HCT116 (cell line): ENCODE measurements at regions not wholly inside any gene's neighbourhood (a gene's known extent, or its start where the extent isn't known, plus 50 kb on each side); places are given as distances from the start of the nearest gene placed in this dataset.

Experiments used
- ATAC-seq: fragments of 200-7000 bp; cut with Tn5 transposase; 2 replicates; pipeline ENCODE4 v1.9.1; 2020; ENCODE audit warnings: mild to moderate bottlenecking, moderate library complexity
- BruUV-seq: library from RNA; stranded (reverse); fragments of 400-500 nt; replicated peaks from 2 replicates; lab custom pipeline; 2021; lab: Mats Ljungman, UMichigan
- CTCF ChIA-PET: fragments of 300-600 bp; sonication (Branson Sonifier 250); formaldehyde crosslinking; loops from one replicate; lab custom pipeline; 2021; ENCODE audit warnings: antibody characterized with exemption; lab: Charles Lee
- POLR2A ChIA-PET: fragments of 300-600, 350-600 bp; sonication (Branson Sonifier 250); formaldehyde crosslinking; loops from one replicate; lab custom pipeline; 2021; ENCODE audit warnings: antibody characterized with exemption; lab: Charles Lee
- RAD21 ChIA-PET, 2 experiments: fragments of 300-600 bp; sonication (Branson Sonifier 250); formaldehyde crosslinking; loops; one replicate each; lab custom pipeline; 2023; ENCODE audit warnings: low total read pairs in 2 of 2; ENCODE audit not compliant: uncharacterized antibody in 2 of 2, unreplicated experiment in 2 of 2, low non-redundant PET in 1 of 2; lab: Charles Lee
- DNase-seq: peaks from one replicate; pipeline ENCODE4 v3.0.0-alpha.2; 2010; ENCODE audit warnings: low read depth, low spot score
- H2AFZ ChIP-seq: fragments of 200-600 bp; shearing (Covaris generic), sonication (generic); 2 replicates; pipeline ENCODE4 v1.6.1; 2017; ENCODE audit warnings: low read depth, mixed run types, mixed read lengths, antibody characterized with exemption, low read length; ENCODE audit not compliant: poor library complexity, severe bottlenecking
- H3K27ac ChIP-seq: 2 replicates; pipeline ENCODE4 v1.5.1; 2012; ENCODE audit warnings: low read depth, low read length
- H3K27me3 ChIP-seq: fragments of 200-600 bp; sonication (generic); 2 replicates; pipeline ENCODE4 v1.6.1; 2016; ENCODE audit warnings: mixed run types, low read length, mixed read lengths; ENCODE audit not compliant: insufficient read depth
- H3K36me3 ChIP-seq, 2 experiments: fragments of 200-500 bp in 1 of 2; fragments of 200-600 bp in 1 of 2; sonication (Bioruptor generic) in 1 of 2; sonication (generic) in 1 of 2; 2 replicates each; pipeline versions ENCODE4 v1.5.1 to v1.6.1; 2014 to 2016; ENCODE audit warnings: low read length in 2 of 2, inconsistent platforms in 1 of 2, mixed read lengths in 1 of 2, mixed run types in 1 of 2; ENCODE audit not compliant: insufficient read depth in 2 of 2, control insufficient read depth in 1 of 2
- H3K4me1 ChIP-seq, 2 experiments: fragments of 200-600 bp in 1 of 2; sonication (generic) in 1 of 2; 2 replicates each; pipeline versions ENCODE4 v1.5.1 to v1.6.1; 2012 to 2017; ENCODE audit warnings: low read length in 2 of 2, inconsistent platforms in 1 of 2, mild to moderate bottlenecking in 1 of 2, mixed read lengths in 1 of 2, mixed run types in 1 of 2, moderate library complexity in 1 of 2; ENCODE audit not compliant: insufficient read depth in 2 of 2, control insufficient read depth in 1 of 2
- H3K4me2 ChIP-seq: fragments of 200-600 bp; sonication (generic); 2 replicates; pipeline ENCODE4 v1.6.1; 2017; ENCODE audit warnings: mixed run types, low read length, mixed read lengths
- H3K4me3 ChIP-seq, 2 experiments: fragments of 200-600 bp in 1 of 2; sonication (generic) in 1 of 2; replicated peaks in 1 of 2; 2 replicates each; pipeline ENCODE4 v1.5.1; 2011 to 2016; ENCODE audit warnings: low read length in 2 of 2, control low read depth in 1 of 2, low read depth in 1 of 2, mild to moderate bottlenecking in 1 of 2, mixed read lengths in 1 of 2, mixed run types in 1 of 2
- H3K79me2 ChIP-seq: fragments of 200-600 bp; sonication (generic); 2 replicates; pipeline ENCODE4 v1.6.1; 2017; ENCODE audit warnings: mild to moderate bottlenecking, mixed run types, low read length, moderate library complexity, mixed read lengths; ENCODE audit not compliant: insufficient read depth
- H3K9ac ChIP-seq: fragments of 200-600 bp; sonication (generic); 2 replicates; pipeline ENCODE4 v1.6.1; 2016; ENCODE audit warnings: low read length, mixed read lengths
- H3K9me2 ChIP-seq: fragments of 200-600 bp; sonication (generic), shearing (Covaris generic); 2 replicates; pipeline ENCODE4 v1.6.1; 2017; ENCODE audit warnings: mixed run types, mild to moderate bottlenecking, moderate library complexity; ENCODE audit not compliant: insufficient read depth
- H3K9me3 ChIP-seq, 2 experiments: fragments of 200-500 bp in 1 of 2; fragments of 200-600 bp in 1 of 2; sonication (Bioruptor generic) in 1 of 2; sonication (generic) in 1 of 2; 2 replicates each; pipeline ENCODE4 v1.6.1; 2014 to 2017; ENCODE audit warnings: low read length in 2 of 2, mixed read lengths in 2 of 2, inconsistent platforms in 1 of 2, low read depth in 1 of 2, mild to moderate bottlenecking in 1 of 2, mixed run types in 1 of 2, moderate library complexity in 1 of 2; ENCODE audit not compliant: control insufficient read depth in 1 of 2, insufficient read depth in 1 of 2
- H4K20me1 ChIP-seq: fragments of 200-600 bp; sonication (generic), shearing (Covaris generic); 2 replicates; pipeline ENCODE4 v1.6.1; 2017; ENCODE audit warnings: mixed run types, mild to moderate bottlenecking, moderate library complexity; ENCODE audit not compliant: insufficient read depth
- ATF3 ChIP-seq: IDR thresholded peaks from 2 replicates; pipeline ENCODE4 v1.6.1; 2012
- CBX3 ChIP-seq: IDR thresholded peaks from 2 replicates; pipeline ENCODE4 v1.6.1; 2012; ENCODE audit warnings: low read depth
- CEBPB ChIP-seq: IDR thresholded peaks from 2 replicates; pipeline ENCODE4 v1.6.1; 2012; ENCODE audit warnings: low read depth
- CTCF ChIP-seq, 3 experiments: fragments of 200-600 bp in 1 of 3; sonication (generic) in 1 of 3; IDR thresholded peaks in 2 of 3; conservative IDR thresholded peaks in 1 of 3; 2 replicates each; pipeline ENCODE4 v1.5.1; 2012 to 2017; ENCODE audit warnings: low read depth in 2 of 3, low read length in 2 of 3, antibody characterized with exemption in 1 of 3, borderline replicate concordance in 1 of 3, control low read depth in 1 of 3, mild to moderate bottlenecking in 1 of 3, mixed read lengths in 1 of 3, mixed run types in 1 of 3, moderate library complexity in 1 of 3; ENCODE audit not compliant: insufficient read depth in 1 of 3
- EZH2phosphoT487 ChIP-seq: fragments of 200-600 bp; IDR thresholded peaks from 2 replicates; pipeline ENCODE4 v1.6.1; 2018; ENCODE audit warnings: antibody characterized with exemption, borderline replicate concordance
- FOSL1 ChIP-seq: IDR thresholded peaks from 2 replicates; pipeline ENCODE4 v1.6.1; 2012; ENCODE audit warnings: low read depth
- JUND ChIP-seq: IDR thresholded peaks from 2 replicates; pipeline ENCODE4 v1.6.1; 2012
- MAX ChIP-seq: IDR thresholded peaks from 2 replicates; pipeline ENCODE4 v1.6.1; 2012
- POLR2AphosphoS5 ChIP-seq: IDR thresholded peaks from 2 replicates; pipeline ENCODE4 v1.6.1; 2011; ENCODE audit warnings: mild to moderate bottlenecking, low read depth, low read length, moderate library complexity
- REST ChIP-seq: IDR thresholded peaks from 2 replicates; pipeline ENCODE4 v1.6.1; 2012; ENCODE audit warnings: low read depth
- TCF7L2 ChIP-seq: IDR thresholded peaks from 2 replicates; pipeline ENCODE4 v1.7.0; 2011; ENCODE audit warnings: borderline replicate concordance, inconsistent platforms; ENCODE audit not compliant: insufficient read depth, insufficient read length; ENCODE audit errors: extremely low read depth
- YY1 ChIP-seq: IDR thresholded peaks from 2 replicates; pipeline ENCODE4 v1.6.1; 2011; ENCODE audit warnings: low read length, low read depth, moderate library complexity, mild to moderate bottlenecking; ENCODE audit not compliant: insufficient replicate concordance; ENCODE audit errors: extremely low read depth
- ZBTB33 ChIP-seq: IDR thresholded peaks from 2 replicates; pipeline ENCODE4 v1.6.1; 2011; ENCODE audit warnings: mild to moderate bottlenecking, low read length, moderate library complexity; ENCODE audit not compliant: insufficient replicate concordance; ENCODE audit errors: extremely low read depth
- ZNF274 ChIP-seq: fragments of 200-500 bp; sonication (Bioruptor generic); IDR thresholded peaks from 2 replicates; pipeline ENCODE4 v1.6.1; 2014; ENCODE audit warnings: mild to moderate bottlenecking, low read depth, low read length, inconsistent platforms
- intact Hi-C: fragments of 100-400 bp; cut with micrococcal nuclease; formaldehyde crosslinking; loops from 2 replicates; pipeline ENCODE4 v1.10.0; 2022

- Histone ChIP-seq H3K27ac (no peak overlapping the region), H4K20me1 (no peaks in the 10 kb centered on the region), H3K79me2 (no peaks in the 10 kb centered on the region), H3K4me2 (no peak overlapping the region), H3K27me3 (no peaks in the 10 kb centered on the region), H3K9ac (no peak overlapping the region), H3K4me1 (no peaks in the 10 kb centered on the region), H2AFZ (no peak overlapping the region), H3K36me3 (no peaks in the 10 kb centered on the region), H3K4me3 (no peak overlapping the region), H3K9me3 (no peaks in the 10 kb centered on the region), H3K9me2 (no peaks in the 10 kb centered on the region)
- ChIA-PET CTCF (no interaction called here), POLR2A (no interaction called here), RAD21 (no interaction called here)
- TF ChIP-seq ATF3 (no peak), CEBPB (no peak), POLR2AphosphoS5 (no peak), REST (no peak), YY1 (no peak), TCF7L2 (no peak), MAX (no peak), JUND (no peak), CTCF (IDR thresholded peaks at IDR 0.05 in 2 of 3, conservative IDR thresholded peaks at IDR 0.05 in 1 of 3; ENCODE audit: borderline replicate concordance in 1 of 3, insufficient read depth in 1 of 3, low read depth in 2 of 3, low read length in 2 of 3) (no peak), CBX3 (no peak), FOSL1 (no peak), ZBTB33 (no peak), ZNF274 (no peak), EZH2phosphoT487 (no peak)
- intact Hi-C loops, result no loop called here
- DNase-seq (no peak), ATAC-seq (no peak)
- BruUV-seq, result no TSS peak
Observed at GRCh38 chrX:40318076-40318475, 220.3 kb upstream of the BCOR start.
